Transverse colon (tissue), 4 donors: ENCODE measurements at regions not wholly inside any gene's neighbourhood (a gene's known extent, or its start where the extent isn't known, plus 50 kb on each side); places are given as distances from the start of the nearest gene placed in this dataset.

Experiments
- DNase-seq: peaks from one replicate; pipeline ENCODE4 v3.0.0-alpha.2; 2019
- H3K27ac ChIP-seq, 4 donors: fragments of 200-600 bp; sonication (generic); 2 replicates each; pipeline ENCODE4 v1.5.1; 2016 to 2018; ENCODE audit warnings: inconsistent platforms in 4 of 4
- H3K27me3 ChIP-seq: fragments of 200-600 bp; sonication (generic); 2 replicates; pipeline ENCODE4 v1.5.1; 2017; ENCODE audit warnings: inconsistent platforms
- H3K36me3 ChIP-seq, 4 donors: fragments of 200-600 bp; sonication (generic); 2 replicates each; pipeline ENCODE4 v1.5.1; 2017 to 2019; ENCODE audit warnings: inconsistent platforms in 4 of 4
- H3K4me1 ChIP-seq, 4 donors: fragments of 200-600 bp; sonication (generic); 2 replicates each; pipeline ENCODE4 v1.5.1; 2017 to 2020; ENCODE audit warnings: inconsistent platforms in 4 of 4
- H3K4me3 ChIP-seq, 4 donors: fragments of 200-600 bp; sonication (generic); 1 replicate in 1 of 4; 2 replicates in 3 of 4; pipeline versions ENCODE4 v1.5.1 to v1.6.1; 2017 to 2019; ENCODE audit warnings: inconsistent platforms in 4 of 4
- H3K9me3 ChIP-seq, 2 donors: fragments of 200-600 bp; sonication (generic); 2 replicates each; pipeline ENCODE4 v1.5.1; 2017 to 2019; ENCODE audit warnings: inconsistent platforms in 2 of 2
- CTCF ChIP-seq, 5 experiments: fragments of 200-600 bp in 3 of 5; fragments of 450-650 bp in 2 of 5; sonication (generic) in 3 of 5; IDR thresholded peaks; 1 replicate in 2 of 5; 2 replicates in 3 of 5; pipeline ENCODE4 v1.5.1; 2016 to 2017; ENCODE audit warnings: antibody characterized with exemption in 5 of 5, inconsistent platforms in 3 of 5, mild to moderate bottlenecking in 2 of 5, moderate library complexity in 1 of 5
- EP300 ChIP-seq: sonication (generic); formaldehyde crosslinking; IDR thresholded peaks from one replicate; pipeline ENCODE4 v1.6.1; 2017; ENCODE audit warnings: antibody characterized with exemption, low read depth
- POLR2A ChIP-seq: fragments of 450-650 bp; IDR thresholded peaks from one replicate; pipeline ENCODE4 v1.6.1; 2016; ENCODE audit warnings: antibody characterized with exemption, mild to moderate bottlenecking, moderate library complexity
- POLR2AphosphoS5 ChIP-seq, 3 donors: sonication (generic); formaldehyde crosslinking; IDR thresholded peaks; one replicate each; pipeline ENCODE4 v1.6.1; 2016; ENCODE audit warnings: antibody characterized with exemption in 3 of 3
- WGBS, 2 donors: methylation state at CpG; one replicate each; pipeline ENCODE4 v1.1.5; 2018; ENCODE audit warnings: low coverage in 1 of 2; 5-methylcytosine and 5-hydroxymethylcytosine counted together
- in situ Hi-C, 4 donors: fragments of 200-750 bp; cut with MboI; loops; one replicate each; pipeline versions ENCODE4 v1.15.0 to v1.15.1; 2017; ENCODE audit warnings: low sequenced_read_pairs in 3 of 4, low pct_ligation_motif_present in 1 of 4, low pct_unique_long_range_greater_than_20kb in 1 of 4
- intact Hi-C: fragments of 100-400 bp; cut with DNase I; formaldehyde crosslinking; loops from one replicate; pipeline ENCODE4 v1.15.1; 2023; ENCODE audit warnings: low total_unique reads

GRCh38 chr10:81817596-81818170, 57.3 kb upstream of the NRG3 start:
- H3K27ac ChIP-seq, result no peak overlapping the region
- H3K4me1 ChIP-seq, result no peaks in the 10 kb centered on the region
- TF ChIP-seq EP300 (no peak), POLR2AphosphoS5 (IDR thresholded peaks at IDR 0.05) (no peak), CTCF (IDR thresholded peaks at IDR 0.05) (no peak), POLR2A (no peak)
- H3K27me3 ChIP-seq, result no peaks in the 10 kb centered on the region
- DNase-seq, result no peak
- H3K4me3 ChIP-seq, result no peak overlapping the region
- intact Hi-C loops, result no loop called here
- in situ Hi-C loops, result no loop called here
- WGBS, 2 donors, result 81 to 100% methylated on average over 3 to 9 of the region's 9 CpGs
- no peaks in the 10 kb centered on the region for H3K9me3 ChIP-seq
- no peaks in the 10 kb centered on the region for H3K36me3 ChIP-seq

GRCh38 chr10:81820418-81820817, 54.6 kb upstream of the NRG3 start:
- intact Hi-C loops, result no loop called here
- 8 to 15% methylated on average over 1 of the region's 1 CpG for WGBS, 2 donors
- TF ChIP-seq POLR2AphosphoS5 (IDR thresholded peaks at IDR 0.05) (no peak), EP300 (no peak), POLR2A (no peak), CTCF (IDR thresholded peaks at IDR 0.05) (no peak)
- Histone ChIP-seq H3K4me1 (no peaks in the 10 kb centered on the region), H3K4me3 (no peak overlapping the region), H3K27ac (no peak overlapping the region), H3K36me3 (no peaks in the 10 kb centered on the region), H3K9me3 (no peaks in the 10 kb centered on the region), H3K27me3 (no peaks in the 10 kb centered on the region)
- in situ Hi-C loops, result no loop called here
- DNase-seq, result no peak
